ENCODE measurements at regions not wholly inside any gene's neighbourhood (a gene's known extent, or its start where the extent isn't known, plus 50 kb on each side); places are given as distances from the start of the nearest gene placed in this dataset.

- 97% methylated on average over 18 of the region's 18 CpGs for WGBS
- no peak for DNase-seq (ENCODE audit: low read depth in 6 of 9, low spot score in 9 of 9)
- Histone ChIP-seq H3K9me3 (ENCODE audit: control insufficient read depth in 2 of 2, insufficient read depth in 1 of 2, low read length in 1 of 2) (peaks cover 0 to 6% of the 10 kb centered on the region in 2 donors), H3K27ac (ENCODE audit: low read depth in 1 of 2, low read length in 1 of 2) (no peak overlapping the region), H3K4me1 (ENCODE audit: control insufficient read depth in 2 of 2, insufficient read depth in 2 of 2, low read length in 2 of 2) (no peaks in the 10 kb centered on the region), H3K36me3 (ENCODE audit: control insufficient read depth in 2 of 2, insufficient read depth in 2 of 2, low read length in 1 of 2) (no peaks in the 10 kb centered on the region), H3K4me3 (ENCODE audit: low read length in 2 of 2) (no peak overlapping the region), H3K27me3 (ENCODE audit: control insufficient read depth in 2 of 2, insufficient read depth in 1 of 2, low read length in 1 of 2) (no peaks in the 10 kb centered on the region)
Observed at GRCh38 chr2:8203364-8203763, 478.5 kb upstream of the ID2 start.

- DNase-seq (ENCODE audit: low read depth in 6 of 9, low spot score in 9 of 9): no peak
- 92% methylated on average over 2 of the region's 2 CpGs for WGBS
- peaks cover 0 to 6% of the 10 kb centered on the region in 2 donors for H3K9me3 ChIP-seq (ENCODE audit: control insufficient read depth in 2 of 2, insufficient read depth in 1 of 2, low read length in 1 of 2)
- H3K27ac ChIP-seq (ENCODE audit: low read depth in 1 of 2, low read length in 1 of 2): no peak overlapping the region
- H3K27me3 ChIP-seq (ENCODE audit: control insufficient read depth in 2 of 2, insufficient read depth in 1 of 2, low read length in 1 of 2): no peaks in the 10 kb centered on the region
- no peaks in the 10 kb centered on the region for H3K36me3 ChIP-seq (ENCODE audit: control insufficient read depth in 2 of 2, insufficient read depth in 2 of 2, low read length in 1 of 2)
- H3K4me1 ChIP-seq (ENCODE audit: control insufficient read depth in 2 of 2, insufficient read depth in 2 of 2, low read length in 2 of 2): no peaks in the 10 kb centered on the region
- no peak overlapping the region for H3K4me3 ChIP-seq (ENCODE audit: low read length in 2 of 2)
Observed at GRCh38 chr2:8204711-8205110, 477.1 kb upstream of the ID2 start.

GRCh38 chr2:8209494-8209893 is 472.4 kb upstream of the ID2 start:
- Histone ChIP-seq H3K27ac (ENCODE audit: low read depth in 1 of 2, low read length in 1 of 2) (no peak overlapping the region), H3K27me3 (ENCODE audit: control insufficient read depth in 2 of 2, insufficient read depth in 1 of 2, low read length in 1 of 2) (no peaks in the 10 kb centered on the region), H3K9me3 (ENCODE audit: control insufficient read depth in 2 of 2, insufficient read depth in 1 of 2, low read length in 1 of 2) (peaks cover 0 to 4% of the 10 kb centered on the region in 2 donors), H3K4me3 (ENCODE audit: low read length in 2 of 2) (no peak overlapping the region), H3K4me1 (ENCODE audit: control insufficient read depth in 2 of 2, insufficient read depth in 2 of 2, low read length in 2 of 2) (no peaks in the 10 kb centered on the region), H3K36me3 (ENCODE audit: control insufficient read depth in 2 of 2, insufficient read depth in 2 of 2, low read length in 1 of 2) (no peaks in the 10 kb centered on the region)
- WGBS: 70% methylated on average over 2 of the region's 2 CpGs
- no peak for DNase-seq (ENCODE audit: low read depth in 6 of 9, low spot score in 9 of 9)

- H3K27me3 ChIP-seq (ENCODE audit: control insufficient read depth in 2 of 2, insufficient read depth in 1 of 2, low read length in 1 of 2): no peaks in the 10 kb centered on the region
- WGBS: 93% methylated on average over 3 of the region's 3 CpGs
- DNase-seq (ENCODE audit: low read depth in 6 of 9, low spot score in 9 of 9): no peak
- H3K4me3 ChIP-seq (ENCODE audit: low read length in 2 of 2): no peak overlapping the region
- H3K4me1 ChIP-seq (ENCODE audit: control insufficient read depth in 2 of 2, insufficient read depth in 2 of 2, low read length in 2 of 2): no peaks in the 10 kb centered on the region
- H3K27ac ChIP-seq (ENCODE audit: low read depth in 1 of 2, low read length in 1 of 2): no peak overlapping the region
- H3K9me3 ChIP-seq (ENCODE audit: control insufficient read depth in 2 of 2, insufficient read depth in 1 of 2, low read length in 1 of 2): peaks cover 0 to 4% of the 10 kb centered on the region in 2 donors
- no peaks in the 10 kb centered on the region for H3K36me3 ChIP-seq (ENCODE audit: control insufficient read depth in 2 of 2, insufficient read depth in 2 of 2, low read length in 1 of 2)
Observed at GRCh38 chr2:8211384-8211783, 470.5 kb upstream of the ID2 start.

- Histone ChIP-seq H3K4me1 (ENCODE audit: control insufficient read depth in 2 of 2, insufficient read depth in 2 of 2, low read length in 2 of 2) (no peaks in the 10 kb centered on the region), H3K27me3 (ENCODE audit: control insufficient read depth in 2 of 2, insufficient read depth in 1 of 2, low read length in 1 of 2) (no peaks in the 10 kb centered on the region), H3K27ac (ENCODE audit: low read depth in 1 of 2, low read length in 1 of 2) (no peak overlapping the region), H3K9me3 (ENCODE audit: control insufficient read depth in 2 of 2, insufficient read depth in 1 of 2, low read length in 1 of 2) (peaks cover 0 to 4% of the 10 kb centered on the region in 2 donors), H3K4me3 (ENCODE audit: low read length in 2 of 2) (no peak overlapping the region), H3K36me3 (ENCODE audit: control insufficient read depth in 2 of 2, insufficient read depth in 2 of 2, low read length in 1 of 2) (no peaks in the 10 kb centered on the region)
- no peak for DNase-seq (ENCODE audit: low read depth in 6 of 9, low spot score in 9 of 9)
- WGBS: 92% methylated on average over 3 of the region's 3 CpGs
Observed at GRCh38 chr2:8212239-8212638, 469.6 kb upstream of the ID2 start.

- WGBS: 97% methylated on average over 4 of the region's 4 CpGs
- Histone ChIP-seq H3K4me1 (ENCODE audit: control insufficient read depth in 2 of 2, insufficient read depth in 2 of 2, low read length in 2 of 2) (peaks cover 0 to 3% of the 10 kb centered on the region in 2 donors), H3K27me3 (ENCODE audit: control insufficient read depth in 2 of 2, insufficient read depth in 1 of 2, low read length in 1 of 2) (no peaks in the 10 kb centered on the region)
Observed at GRCh38 chr2:8214036-8214615, 467.7 kb upstream of the ID2 start.

GRCh38 chr2:8215159-8215863 is 466.5 kb upstream of the ID2 start:
- H3K27me3 ChIP-seq (ENCODE audit: control insufficient read depth in 2 of 2, insufficient read depth in 1 of 2, low read length in 1 of 2): no peaks in the 10 kb centered on the region
- WGBS: 98% methylated on average over 5 of the region's 5 CpGs
- no peaks in the 10 kb centered on the region for H3K36me3 ChIP-seq (ENCODE audit: control insufficient read depth in 2 of 2, insufficient read depth in 2 of 2, low read length in 1 of 2)
- DNase-seq (ENCODE audit: low read depth in 6 of 9, low spot score in 9 of 9): no peak
- no peaks in the 10 kb centered on the region for H3K9me3 ChIP-seq (ENCODE audit: control insufficient read depth in 2 of 2, insufficient read depth in 1 of 2, low read length in 1 of 2)
- H3K4me1 ChIP-seq (ENCODE audit: control insufficient read depth in 2 of 2, insufficient read depth in 2 of 2, low read length in 2 of 2): peaks cover 0 to 3% of the 10 kb centered on the region in 2 donors
- H3K27ac ChIP-seq (ENCODE audit: low read depth in 1 of 2, low read length in 1 of 2): no peak overlapping the region
- no peak overlapping the region for H3K4me3 ChIP-seq (ENCODE audit: low read length in 2 of 2)

More at GRCh38 chr2:8214036-8214615, 467.7 kb upstream of the ID2 start:
- Histone ChIP-seq H3K9me3 (ENCODE audit: control insufficient read depth in 2 of 2, insufficient read depth in 1 of 2, low read length in 1 of 2) (no peaks in the 10 kb centered on the region), H3K27ac (ENCODE audit: low read depth in 1 of 2, low read length in 1 of 2) (no peak overlapping the region), H3K4me3 (ENCODE audit: low read length in 2 of 2) (no peak overlapping the region), H3K36me3 (ENCODE audit: control insufficient read depth in 2 of 2, insufficient read depth in 2 of 2, low read length in 1 of 2) (no peaks in the 10 kb centered on the region)
- DNase-seq (ENCODE audit: low read depth in 6 of 9, low spot score in 9 of 9): no peak

GRCh38 chr2:8215982-8216381 is 465.9 kb upstream of the ID2 start:
- WGBS: 89% methylated on average over 6 of the region's 6 CpGs
- no peak overlapping the region for H3K27ac ChIP-seq (ENCODE audit: low read depth in 1 of 2, low read length in 1 of 2)
- H3K27me3 ChIP-seq (ENCODE audit: control insufficient read depth in 2 of 2, insufficient read depth in 1 of 2, low read length in 1 of 2): no peaks in the 10 kb centered on the region
- no peak overlapping the region for H3K4me3 ChIP-seq (ENCODE audit: low read length in 2 of 2)
- DNase-seq (ENCODE audit: low read depth in 6 of 9, low spot score in 9 of 9): no peak
- no peaks in the 10 kb centered on the region for H3K9me3 ChIP-seq (ENCODE audit: control insufficient read depth in 2 of 2, insufficient read depth in 1 of 2, low read length in 1 of 2)
- H3K4me1 ChIP-seq (ENCODE audit: control insufficient read depth in 2 of 2, insufficient read depth in 2 of 2, low read length in 2 of 2): peaks cover 0 to 3% of the 10 kb centered on the region in 2 donors
- no peaks in the 10 kb centered on the region for H3K36me3 ChIP-seq (ENCODE audit: control insufficient read depth in 2 of 2, insufficient read depth in 2 of 2, low read length in 1 of 2)

- no peak for DNase-seq (ENCODE audit: low read depth in 6 of 9, low spot score in 9 of 9)
- H3K27me3 ChIP-seq (ENCODE audit: control insufficient read depth in 2 of 2, insufficient read depth in 1 of 2, low read length in 1 of 2): no peaks in the 10 kb centered on the region
- no peaks in the 10 kb centered on the region for H3K9me3 ChIP-seq (ENCODE audit: control insufficient read depth in 2 of 2, insufficient read depth in 1 of 2, low read length in 1 of 2)
- no peaks in the 10 kb centered on the region for H3K36me3 ChIP-seq (ENCODE audit: control insufficient read depth in 2 of 2, insufficient read depth in 2 of 2, low read length in 1 of 2)
- WGBS: 93% methylated on average over 1 of the region's 1 CpG
- H3K4me1 ChIP-seq (ENCODE audit: control insufficient read depth in 2 of 2, insufficient read depth in 2 of 2, low read length in 2 of 2): peaks cover 0 to 3% of the 10 kb centered on the region in 2 donors
- H3K4me3 ChIP-seq (ENCODE audit: low read length in 2 of 2): no peak overlapping the region
- H3K27ac ChIP-seq (ENCODE audit: low read depth in 1 of 2, low read length in 1 of 2): no peak overlapping the region
Observed at GRCh38 chr2:8216397-8216796, 465.5 kb upstream of the ID2 start.
